IMR-90 (cell line): ENCODE measurements at regions not wholly inside any gene's neighbourhood (a gene's known extent, or its start where the extent isn't known, plus 50 kb on each side); places are given as distances from the start of the nearest gene placed in this dataset.

ENCODE experiments used
- ATAC-seq: fragments of 200-7000 bp; cut with Tn5 transposase; 2 replicates; pipeline ENCODE4 v1.9.1; 2020; ENCODE audit warnings: low read depth, mild to moderate bottlenecking, moderate library complexity
- BruUV-seq: library from RNA; stranded (reverse); fragments of 400-500 nt; replicated peaks from 2 replicates; lab custom pipeline; 2021; lab: Mats Ljungman, UMichigan
- CTCF ChIA-PET: fragments of 300-600 bp; formaldehyde crosslinking; extraction: SDS; loops from one replicate; lab custom pipeline; 2021; ENCODE audit warnings: antibody characterized with exemption; lab: Yijun Ruan, JAX
- POLR2A ChIA-PET: fragments of 300-600 bp; sonication (Branson Sonifier 250); formaldehyde crosslinking; loops from one replicate; lab custom pipeline; 2022; ENCODE audit warnings: antibody characterized with exemption; ENCODE audit not compliant: unreplicated experiment; lab: Charles Lee
- DNase-seq: peaks from one replicate; pipeline ENCODE4 v3.0.0; 2013
- H2AFZ ChIP-seq: replicated peaks from 2 replicates; pipeline ENCODE3; 2013; ENCODE audit warnings: low read length, mild to moderate bottlenecking; ENCODE audit not compliant: poor library complexity
- H2AK5ac ChIP-seq: 2 replicates; pipeline ENCODE4 v1.6.1; 2013; ENCODE audit warnings: low read depth, low read length, inconsistent platforms
- H2AK9ac ChIP-seq: replicated peaks from 2 replicates; pipeline ENCODE3; 2013; ENCODE audit warnings: mild to moderate bottlenecking, low read depth, low read length, moderate library complexity; ENCODE audit not compliant: poor library complexity
- H2BK120ac ChIP-seq: 2 replicates; pipeline ENCODE4 v1.6.1; 2013; ENCODE audit warnings: low read depth, low read length, inconsistent platforms
- H2BK15ac ChIP-seq: 3 replicates; pipeline ENCODE4 v1.6.1; 2013; ENCODE audit warnings: low read depth, low read length, inconsistent platforms
- H2BK20ac ChIP-seq: 2 replicates; pipeline ENCODE4 v1.6.1; 2013; ENCODE audit warnings: low read depth, mild to moderate bottlenecking, inconsistent platforms, low read length, moderate library complexity
- H2BK5ac ChIP-seq: 2 replicates; pipeline ENCODE4 v1.6.1; 2013; ENCODE audit warnings: mild to moderate bottlenecking, low read depth, low read length, inconsistent platforms; ENCODE audit not compliant: poor library complexity, severe bottlenecking
- H3K14ac ChIP-seq: replicated peaks from 2 replicates; pipeline ENCODE4 v1.6.1; 2013; ENCODE audit warnings: low read depth, low read length, inconsistent platforms
- H3K18ac ChIP-seq: 2 replicates; pipeline ENCODE4 v1.6.1; 2013; ENCODE audit warnings: low read depth, low read length, control low read depth
- H3K23ac ChIP-seq: 2 replicates; pipeline ENCODE4 v1.6.1; 2013; ENCODE audit warnings: low read depth, low read length, inconsistent platforms
- H3K27ac ChIP-seq: 2 replicates; pipeline ENCODE4 v1.5.1; 2013; ENCODE audit warnings: mild to moderate bottlenecking, control low read depth, low read length; ENCODE audit not compliant: insufficient read depth
- H3K27me3 ChIP-seq: 2 replicates; pipeline ENCODE4 v1.6.1; 2013; ENCODE audit warnings: low read length; ENCODE audit not compliant: control insufficient read depth, insufficient read depth
- H3K36me3 ChIP-seq: 2 replicates; pipeline ENCODE4 v1.6.1; 2013; ENCODE audit warnings: low read length, mixed read lengths; ENCODE audit not compliant: control insufficient read depth, insufficient read depth
- H3K4ac ChIP-seq: 2 replicates; pipeline ENCODE4 v1.6.1; 2013; ENCODE audit warnings: low read depth, low read length, inconsistent platforms
- H3K4me1 ChIP-seq: 2 replicates; pipeline ENCODE4 v1.6.1; 2013; ENCODE audit warnings: low read length, mixed read lengths; ENCODE audit not compliant: control insufficient read depth, insufficient read depth
- H3K4me2 ChIP-seq: 2 replicates; pipeline ENCODE4 v1.6.1; 2013; ENCODE audit warnings: low read depth, mild to moderate bottlenecking, control low read depth, low read length, moderate library complexity
- H3K4me3 ChIP-seq: 2 replicates; pipeline ENCODE4 v1.5.1; 2013; ENCODE audit warnings: low read depth, mild to moderate bottlenecking, control low read depth, low read length, moderate library complexity; ENCODE audit not compliant: insufficient read depth
- H3K56ac ChIP-seq: 2 replicates; pipeline ENCODE4 v1.6.1; 2013; ENCODE audit warnings: low read length, inconsistent platforms; ENCODE audit not compliant: insufficient read depth; ENCODE audit errors: extremely low read depth
- H3K79me1 ChIP-seq, 2 experiments: 2 replicates each; pipeline ENCODE4 v1.6.1; 2013; ENCODE audit warnings: low read length in 2 of 2, inconsistent platforms in 1 of 2, low read depth in 1 of 2
- H3K9ac ChIP-seq: 2 replicates; pipeline ENCODE4 v1.6.1; 2013; ENCODE audit warnings: low read depth, low read length, control low read depth
- H3K9me1 ChIP-seq: 2 replicates; pipeline ENCODE4 v1.6.1; 2013; ENCODE audit warnings: low read length, inconsistent platforms; ENCODE audit not compliant: insufficient read depth
- H3K9me3 ChIP-seq: 2 replicates; pipeline ENCODE4 v1.6.1; 2013; ENCODE audit warnings: low read length; ENCODE audit not compliant: control insufficient read depth, insufficient read depth
- H4K20me1 ChIP-seq: 2 replicates; pipeline ENCODE4 v1.6.1; 2013; ENCODE audit warnings: low read length, inconsistent platforms; ENCODE audit not compliant: insufficient read depth
- H4K5ac ChIP-seq: 2 replicates; pipeline ENCODE4 v1.6.1; 2013; ENCODE audit warnings: mild to moderate bottlenecking, low read depth, low read length, control low read depth
- H4K8ac ChIP-seq, 2 experiments: 2 replicates each; pipeline ENCODE4 v1.6.1; 2013; ENCODE audit warnings: low read depth in 2 of 2, low read length in 2 of 2, control low read depth in 1 of 2, inconsistent platforms in 1 of 2
- H4K91ac ChIP-seq: 2 replicates; pipeline ENCODE4 v1.6.1; 2013; ENCODE audit warnings: low read depth, low read length, inconsistent platforms; ENCODE audit not compliant: insufficient read depth
- FOS ChIP-seq: fragments of 150-350 bp; IDR thresholded peaks from 2 replicates; pipeline ENCODE4 v1.6.1; 2016; ENCODE audit warnings: low read depth, low read length
- MAFK ChIP-seq: IDR thresholded peaks from 2 replicates; pipeline ENCODE4 v1.6.1; 2012; ENCODE audit warnings: low read depth, low read length, improper control_type of control experiment
- RFX5 ChIP-seq: IDR thresholded peaks from 2 replicates; pipeline ENCODE4 v1.8.0; 2012; ENCODE audit warnings: low read depth, mild to moderate bottlenecking, low read length, moderate library complexity
- WGBS, 2 experiments: methylation state at CpG; one replicate each; pipeline versions ENCODE4 v1.1.5 to v1.1.7; 2013; ENCODE audit warnings: missing lambda C conversion rate in 2 of 2; ENCODE audit not compliant: insufficient read length in 1 of 2; ENCODE audit errors: extremely low coverage in 2 of 2; 5-methylcytosine and 5-hydroxymethylcytosine counted together
- dilution Hi-C: fragments of 300-500 bp; cut with HindIII; formaldehyde crosslinking; loops from one replicate; pipeline ENCODE4 v1.14.3; 2018; ENCODE audit warnings: low sequenced_read_pairs; ENCODE audit not compliant: unreplicated experiment
- in situ Hi-C: fragments of 300-500 bp; cut with MboI; formaldehyde crosslinking; loops from 3 replicates; pipeline ENCODE4 v1.14.3; 2019; ENCODE audit warnings: low sequenced_read_pairs, inconsistent platforms, mixed read lengths
- intact Hi-C: fragments of 100-400 bp; cut with micrococcal nuclease; formaldehyde crosslinking; loops from 2 replicates; pipeline ENCODE4 v1.10.0; 2022

GRCh38 chr2:173644146-173644545, 289.5 kb downstream of the CDCA7 start:
- TF ChIP-seq RFX5 (no peak), FOS (peak; percentile 70), MAFK (peak; percentile 64)
- ATAC-seq = peak; percentile 96
- DNase-seq = peak; percentile 78
- Histone ChIP-seq H3K36me3 (no peaks in the 10 kb centered on the region), H3K4me1 (peaks cover 6% of the 10 kb centered on the region), H3K9me1 (peaks cover 2% of the 10 kb centered on the region; the same call in 1 of the 2 replicates), H2BK5ac (no peak overlapping the region), H3K9me3 (no peaks in the 10 kb centered on the region), H4K91ac (no peak overlapping the region), H2BK120ac (peak overlapping the region; percentile 21; the same call in 1 of the 2 replicates), H2AK5ac (no peak overlapping the region), H4K8ac (no peak overlapping the region), H3K4me3 (no peak overlapping the region), H3K79me1 (no peaks in the 10 kb centered on the region), H2AFZ (no peak overlapping the region), H3K14ac (no peak overlapping the region), H3K9ac (no peak overlapping the region), H2AK9ac (no peak overlapping the region), H4K20me1 (no peaks in the 10 kb centered on the region), H2BK20ac (peak overlapping the region; percentile 30; the same call in 1 of the 2 replicates), H3K56ac (no peak overlapping the region), H3K27me3 (no peaks in the 10 kb centered on the region), H3K18ac (no peak overlapping the region; the same call in 1 of the 2 replicates), H3K27ac (no peak overlapping the region), H3K4ac (no peak overlapping the region; the same call in 1 of the 2 replicates), H4K5ac (no peak overlapping the region), H3K23ac (no peak overlapping the region), H2BK15ac (no peak overlapping the region), H3K4me2 (0 out of 2 replicates have a peak overlapping the region, but pooled peaks have one; percentile 44)
- ChIA-PET POLR2A (no interaction called here), CTCF (no interaction called here)
- BruUV-seq = no TSS peak
- no CpG with 5 or more reads among the region's 3 CpGs for WGBS, 2 experiments
- intact Hi-C loops (no loop called here), dilution Hi-C loops (no loop called here), in situ Hi-C loops (no loop called here)
